ENCODE measurements at regions not wholly inside any gene's neighbourhood (a gene's known extent, or its start where the extent isn't known, plus 50 kb on each side); places are given as distances from the start of the nearest gene placed in this dataset.

DNA sequence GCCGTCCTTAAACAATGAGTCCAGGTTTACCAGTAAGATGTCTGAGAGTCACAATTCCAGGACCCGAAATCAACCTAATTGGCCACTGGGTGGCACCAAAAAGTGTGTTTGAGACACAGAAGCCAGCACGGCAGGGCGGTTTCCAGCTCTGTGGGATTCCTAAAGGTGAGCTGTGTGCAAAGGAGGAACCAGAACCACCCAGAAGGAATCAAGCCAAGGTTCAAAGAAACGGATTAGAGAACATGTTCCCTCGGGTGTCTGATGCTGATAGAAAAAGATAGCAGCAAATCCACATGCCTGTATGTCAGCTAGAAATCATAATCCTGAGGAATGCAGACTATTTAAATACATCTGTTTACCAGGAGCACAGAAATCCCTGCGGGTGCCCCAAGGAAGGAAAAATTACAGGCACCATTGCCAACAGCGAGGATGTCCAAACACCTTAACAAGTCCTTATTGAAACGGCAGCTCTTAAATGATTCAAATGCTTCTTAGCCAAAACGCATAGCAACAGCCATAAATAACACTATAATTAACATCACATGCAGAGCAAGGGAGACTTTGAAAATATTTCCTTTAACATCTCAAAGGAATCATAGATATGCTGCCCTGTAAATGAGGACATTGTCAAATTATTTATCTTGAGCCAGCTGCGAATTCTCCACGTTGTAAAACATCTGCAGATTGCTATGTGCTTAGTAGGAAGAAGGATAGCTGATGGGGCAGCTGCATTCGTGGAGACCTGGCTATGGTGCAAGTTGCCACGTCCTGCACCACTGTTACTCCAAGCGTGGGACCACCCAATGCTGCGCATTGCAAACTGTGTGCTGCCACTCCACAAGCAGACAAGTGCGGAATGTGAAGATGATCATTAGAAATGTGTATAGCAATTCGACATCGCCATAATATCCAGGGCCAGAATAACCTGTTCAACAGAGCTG is 318.7 kb upstream of the NCKAP5 start:
- peaks cover 4% of the 10 kb centered on the region for H3K4me1 Mint-ChIP-seq (ENCODE audit: unreplicated experiment)
- TF ChIP-seq, protein P1, sequence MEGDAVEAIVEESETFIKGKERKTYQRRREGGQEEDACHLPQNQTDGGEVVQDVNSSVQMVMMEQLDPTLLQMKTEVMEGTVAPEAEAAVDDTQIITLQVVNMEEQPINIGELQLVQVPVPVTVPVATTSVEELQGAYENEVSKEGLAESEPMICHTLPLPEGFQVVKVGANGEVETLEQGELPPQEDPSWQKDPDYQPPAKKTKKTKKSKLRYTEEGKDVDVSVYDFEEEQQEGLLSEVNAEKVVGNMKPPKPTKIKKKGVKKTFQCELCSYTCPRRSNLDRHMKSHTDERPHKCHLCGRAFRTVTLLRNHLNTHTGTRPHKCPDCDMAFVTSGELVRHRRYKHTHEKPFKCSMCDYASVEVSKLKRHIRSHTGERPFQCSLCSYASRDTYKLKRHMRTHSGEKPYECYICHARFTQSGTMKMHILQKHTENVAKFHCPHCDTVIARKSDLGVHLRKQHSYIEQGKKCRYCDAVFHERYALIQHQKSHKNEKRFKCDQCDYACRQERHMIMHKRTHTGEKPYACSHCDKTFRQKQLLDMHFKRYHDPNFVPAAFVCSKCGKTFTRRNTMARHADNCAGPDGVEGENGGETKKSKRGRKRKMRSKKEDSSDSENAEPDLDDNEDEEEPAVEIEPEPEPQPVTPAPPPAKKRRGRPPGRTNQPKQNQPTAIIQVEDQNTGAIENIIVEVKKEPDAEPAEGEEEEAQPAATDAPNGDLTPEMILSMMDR (IDR thresholded peaks at IDR 0.05): peak; percentile 74
- H3K36me3 Mint-ChIP-seq (ENCODE audit: unreplicated experiment): no peaks in the 10 kb centered on the region
- H3K4me3 Mint-ChIP-seq (ENCODE audit: unreplicated experiment): no peak overlapping the region
- no peaks in the 10 kb centered on the region for H3K9me3 Mint-ChIP-seq (ENCODE audit: unreplicated experiment)
- no peak overlapping the region for H3K27ac Mint-ChIP-seq (ENCODE audit: unreplicated experiment)
- DNase-seq (ENCODE audit: extremely low spot score, unreplicated experiment): peak; percentile 82
- H3K27me3 Mint-ChIP-seq (ENCODE audit: unreplicated experiment): peaks cover 37% of the 10 kb centered on the region

DNA sequence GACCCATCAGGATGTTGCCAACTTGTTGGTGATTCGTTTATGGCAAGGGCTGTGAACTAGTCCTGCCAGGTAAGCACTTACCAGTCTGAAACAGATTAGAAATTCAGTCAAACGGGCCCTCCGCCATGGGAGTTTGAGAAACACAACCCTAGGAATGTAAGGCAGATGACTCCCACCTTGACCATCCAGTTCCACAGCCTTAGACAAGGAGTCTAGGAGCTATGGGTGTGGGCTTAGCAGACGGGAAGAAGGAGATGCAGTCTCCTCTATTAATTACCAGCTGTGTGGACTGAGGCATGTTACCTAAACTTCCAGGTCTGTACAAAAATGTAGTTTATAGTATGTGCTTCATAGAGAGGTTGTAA is 319.4 kb upstream of the NCKAP5 start:
- Mint-ChIP-seq H3K36me3 (ENCODE audit: unreplicated experiment) (no peaks in the 10 kb centered on the region), H3K27ac (ENCODE audit: unreplicated experiment) (no peak overlapping the region), H3K9me3 (ENCODE audit: unreplicated experiment) (no peaks in the 10 kb centered on the region), H3K4me1 (ENCODE audit: unreplicated experiment) (peaks cover 4% of the 10 kb centered on the region), H3K4me3 (ENCODE audit: unreplicated experiment) (no peak overlapping the region), H3K27me3 (ENCODE audit: unreplicated experiment) (peaks cover 37% of the 10 kb centered on the region)
- TF ChIP-seq, protein P1 (IDR thresholded peaks at IDR 0.05): no peak
- peak; percentile 69 for DNase-seq (ENCODE audit: extremely low spot score, unreplicated experiment)

DNA sequence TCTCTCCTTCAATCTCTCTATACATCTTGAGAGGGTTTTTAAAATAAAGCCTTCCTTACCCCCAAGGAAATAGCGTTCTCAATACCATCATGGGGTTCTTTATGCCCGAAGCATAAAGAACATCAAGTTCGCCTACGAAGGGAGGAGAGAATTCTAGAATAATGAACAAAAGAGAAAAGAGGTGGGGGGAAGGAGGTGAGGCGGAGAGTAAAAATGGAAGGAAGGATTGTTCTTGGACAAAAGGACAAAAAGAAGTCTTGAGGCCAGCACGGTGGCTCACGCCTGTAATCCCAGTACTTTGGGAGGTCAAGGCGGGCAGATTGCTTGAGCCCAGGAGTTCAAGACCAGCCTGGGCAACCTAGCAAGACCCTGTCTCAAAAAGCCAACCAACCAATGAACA is 319.8 kb upstream of the NCKAP5 start:
- Mint-ChIP-seq H3K27ac (ENCODE audit: unreplicated experiment) (no peak overlapping the region), H3K4me1 (ENCODE audit: unreplicated experiment) (peaks cover 4% of the 10 kb centered on the region), H3K36me3 (ENCODE audit: unreplicated experiment) (no peaks in the 10 kb centered on the region), H3K27me3 (ENCODE audit: unreplicated experiment) (peaks cover 37% of the 10 kb centered on the region), H3K9me3 (ENCODE audit: unreplicated experiment) (no peaks in the 10 kb centered on the region), H3K4me3 (ENCODE audit: unreplicated experiment) (no peak overlapping the region)
- TF ChIP-seq, protein P1 (IDR thresholded peaks at IDR 0.05): no peak
- DNase-seq (ENCODE audit: extremely low spot score, unreplicated experiment): peak; percentile 15

DNA sequence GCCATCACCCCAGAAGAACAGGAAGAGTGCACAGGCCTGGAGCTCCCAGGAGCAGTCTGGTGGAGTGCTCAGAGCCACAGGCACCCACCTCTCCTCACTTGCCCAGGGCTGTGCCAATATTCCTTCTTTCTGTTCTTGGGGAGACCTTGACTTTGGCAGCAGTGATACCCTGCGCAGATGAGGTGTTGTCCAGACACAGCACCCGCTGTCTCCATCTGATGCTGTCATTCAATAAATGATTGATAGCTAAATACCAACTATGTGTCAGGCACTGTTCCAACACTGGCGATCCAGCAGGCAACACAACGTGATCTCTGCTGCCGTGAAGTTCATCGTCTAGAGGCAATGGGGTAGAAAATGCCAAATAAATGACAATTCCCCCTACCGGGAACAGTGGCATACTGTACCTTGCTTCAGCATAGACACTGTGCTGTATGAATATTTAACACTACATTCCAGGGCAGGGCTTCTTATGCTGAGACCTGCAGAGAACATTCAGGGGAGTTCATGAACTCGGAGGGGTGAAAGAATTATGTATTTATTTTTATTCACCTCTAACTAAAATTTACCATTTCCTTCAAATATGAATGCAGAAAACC is 320.5 kb upstream of the NCKAP5 start:
- DNase-seq (ENCODE audit: extremely low spot score, unreplicated experiment): peak; percentile 53
- peaks cover 37% of the 10 kb centered on the region for H3K27me3 Mint-ChIP-seq (ENCODE audit: unreplicated experiment)
- no peak overlapping the region for H3K27ac Mint-ChIP-seq (ENCODE audit: unreplicated experiment)
- no peak overlapping the region for H3K4me3 Mint-ChIP-seq (ENCODE audit: unreplicated experiment)
- TF ChIP-seq, protein P1 (IDR thresholded peaks at IDR 0.05): no peak
- H3K9me3 Mint-ChIP-seq (ENCODE audit: unreplicated experiment): no peaks in the 10 kb centered on the region
- no peaks in the 10 kb centered on the region for H3K36me3 Mint-ChIP-seq (ENCODE audit: unreplicated experiment)
- peaks cover 4% of the 10 kb centered on the region for H3K4me1 Mint-ChIP-seq (ENCODE audit: unreplicated experiment)

DNA sequence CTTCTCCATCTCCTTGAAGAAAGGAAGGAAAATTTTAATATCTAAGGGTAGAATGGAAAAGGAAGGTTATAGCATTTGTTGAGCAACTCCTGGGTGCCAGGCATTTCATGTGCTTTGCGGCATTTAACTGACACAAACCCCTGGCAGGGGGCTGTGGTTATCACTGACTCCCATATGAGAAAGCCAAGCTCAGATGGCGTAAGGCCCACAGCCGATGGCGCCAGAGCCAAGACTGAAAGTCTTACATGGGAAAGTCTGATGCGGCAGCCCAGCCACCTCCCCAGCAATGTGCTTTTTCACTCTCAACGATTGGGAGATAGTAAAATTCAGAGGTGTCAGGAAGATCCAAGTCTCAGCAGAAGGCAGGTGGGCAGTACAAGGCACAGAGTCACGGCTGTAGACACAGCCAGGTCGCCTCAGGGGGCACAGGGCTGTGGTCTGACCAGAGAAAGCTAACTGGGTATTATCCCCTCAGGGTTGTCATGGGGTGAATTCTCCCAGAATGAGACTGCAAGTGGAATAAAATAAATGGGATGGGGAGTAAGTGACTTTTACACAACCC is 324.2 kb upstream of the NCKAP5 start:
- Mint-ChIP-seq H3K4me3 (ENCODE audit: unreplicated experiment) (no peak overlapping the region), H3K36me3 (ENCODE audit: unreplicated experiment) (no peaks in the 10 kb centered on the region), H3K27me3 (ENCODE audit: unreplicated experiment) (peaks cover 24% of the 10 kb centered on the region), H3K9me3 (ENCODE audit: unreplicated experiment) (peaks cover 3% of the 10 kb centered on the region), H3K4me1 (ENCODE audit: unreplicated experiment) (no peaks in the 10 kb centered on the region), H3K27ac (ENCODE audit: unreplicated experiment) (no peak overlapping the region)
- TF ChIP-seq, protein P1 (IDR thresholded peaks at IDR 0.05): no peak
- DNase-seq (ENCODE audit: extremely low spot score, unreplicated experiment): peak; percentile 76

Measured in osteocyte (in vitro differentiated cells).